ENCODE measurements at regions not wholly inside any gene's neighbourhood (a gene's known extent, or its start where the extent isn't known, plus 50 kb on each side); places are given as distances from the start of the nearest gene placed in this dataset.
"Not testable (repeated sequence)": the region's sequence is repeated elsewhere in the genome, so short reads cannot be mapped to it uniquely, and the experiment has no call there.

DNA sequence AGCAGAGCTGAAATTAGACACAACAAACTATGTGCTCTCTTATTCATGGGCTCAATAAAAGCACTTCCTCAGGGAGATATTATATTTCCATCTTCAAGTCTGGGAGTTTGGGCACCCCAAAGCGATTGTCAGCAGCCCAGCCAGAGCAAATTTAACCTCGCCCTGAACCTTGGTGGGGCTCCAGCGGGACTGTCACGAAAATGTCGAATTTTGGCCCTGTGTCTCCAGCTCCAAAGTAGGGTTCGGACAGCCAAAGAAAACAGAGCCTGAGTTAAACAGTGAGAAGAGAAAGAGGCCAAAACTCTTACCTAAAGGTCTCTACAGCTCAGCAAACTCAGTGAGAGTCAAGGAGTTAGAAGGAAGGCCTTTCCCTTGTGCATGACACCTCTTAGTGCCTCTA, 432.9 kb downstream of the SPATA31D1 start:
- H3K27me3 Mint-ChIP-seq (ENCODE audit: low read depth, poor library complexity), result no peaks in the 10 kb centered on the region
- H3K36me3 Mint-ChIP-seq (ENCODE audit: low read depth), result no peaks in the 10 kb centered on the region
- no peaks in the 10 kb centered on the region for H3K4me1 Mint-ChIP-seq
- TF ChIP-seq CTCF (IDR thresholded peaks at IDR 0.05), result no peak
- no peak for DNase-seq
- no peak overlapping the region for H3K4me3 Mint-ChIP-seq
- no peak overlapping the region for H3K27ac Mint-ChIP-seq
- H3K9me3 Mint-ChIP-seq, result peaks cover 14% of the 10 kb centered on the region

- H3K4me1 Mint-ChIP-seq, result no peaks in the 10 kb centered on the region
- H3K27ac Mint-ChIP-seq, result no peak overlapping the region
- no peaks in the 10 kb centered on the region for H3K27me3 Mint-ChIP-seq (ENCODE audit: low read depth, poor library complexity)
- H3K36me3 Mint-ChIP-seq (ENCODE audit: low read depth), result no peaks in the 10 kb centered on the region
- H3K9me3 Mint-ChIP-seq, result peaks cover 14% of the 10 kb centered on the region
- no peak for DNase-seq
- TF ChIP-seq CTCF (IDR thresholded peaks at IDR 0.05), result no peak
- no peak overlapping the region for H3K4me3 Mint-ChIP-seq
Measured at GRCh38 chr9:82423700-82424099, 435.1 kb downstream of the SPATA31D1 start.

GRCh38 chr9:82424599-82425120, 436.1 kb downstream of the SPATA31D1 start:
- Mint-ChIP-seq H3K9me3 (peaks cover 18% of the 10 kb centered on the region), H3K4me1 (no peaks in the 10 kb centered on the region), H3K27ac (no peak overlapping the region), H3K4me3 (no peak overlapping the region), H3K36me3 (ENCODE audit: low read depth) (no peaks in the 10 kb centered on the region), H3K27me3 (ENCODE audit: low read depth, poor library complexity) (no peaks in the 10 kb centered on the region)
- DNase-seq, result no peak
- no peak for TF ChIP-seq CTCF (IDR thresholded peaks at IDR 0.05)

DNA sequence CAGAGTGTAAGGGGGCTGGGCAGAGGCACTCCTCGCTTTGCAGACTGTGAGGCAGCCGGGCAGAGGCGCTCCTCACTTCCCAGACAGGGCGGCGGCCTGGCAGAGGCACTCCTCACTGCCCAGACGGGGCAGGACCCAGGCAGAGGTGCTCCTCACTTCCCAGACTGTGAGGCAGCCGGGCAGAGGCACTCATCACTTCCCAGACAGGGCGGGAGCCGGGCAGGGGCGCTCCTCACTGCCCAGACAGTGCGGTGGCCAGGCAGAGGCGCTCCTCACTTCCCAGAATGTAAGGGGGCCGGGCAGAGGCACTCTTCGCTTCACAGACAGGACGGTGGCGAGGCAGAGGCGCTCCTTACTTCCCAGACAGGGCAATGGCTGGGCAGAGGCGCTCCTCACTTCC, 442.5 kb downstream of the SPATA31D1 start:
- Mint-ChIP-seq H3K4me3 (no peak overlapping the region), H3K9me3 (peaks cover 48% of the 10 kb centered on the region), H3K36me3 (ENCODE audit: low read depth) (peaks cover 7% of the 10 kb centered on the region), H3K4me1 (no peaks in the 10 kb centered on the region), H3K27me3 (ENCODE audit: low read depth, poor library complexity) (no peaks in the 10 kb centered on the region), H3K27ac (no peak overlapping the region)
- no peak for TF ChIP-seq CTCF (IDR thresholded peaks at IDR 0.05)
- no peak for DNase-seq

DNA sequence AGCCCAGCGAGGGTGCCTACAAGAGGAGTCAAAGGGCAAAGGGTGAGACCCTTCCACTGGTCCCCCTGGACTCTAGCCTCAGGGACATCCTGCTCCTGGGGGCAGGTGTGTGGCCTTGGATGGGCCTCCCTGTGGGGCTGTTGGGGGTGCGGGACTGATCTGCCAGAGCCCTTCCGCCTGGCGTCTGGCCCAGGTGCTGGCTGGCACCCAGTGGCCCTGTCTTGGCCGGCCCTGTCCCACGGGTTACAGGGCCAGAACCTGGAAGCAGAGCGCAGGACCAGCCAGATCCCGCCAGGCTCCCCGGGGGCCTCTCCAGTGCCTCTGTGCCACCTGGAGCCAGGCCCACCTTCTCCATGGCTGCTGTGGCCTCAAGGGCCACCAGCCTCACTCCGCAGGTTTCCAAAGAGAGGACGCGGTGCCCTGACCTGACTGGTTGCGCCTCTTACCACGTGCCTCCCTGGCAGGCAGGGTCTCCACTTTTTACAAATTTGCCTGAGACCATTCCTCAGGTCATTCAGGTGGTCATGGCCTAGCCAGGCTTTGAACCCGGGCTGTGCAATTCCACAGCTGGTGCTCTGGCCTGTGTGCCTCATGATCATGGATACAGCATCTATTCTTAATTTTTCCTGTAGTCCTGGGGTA, 444.8 kb downstream of the SPATA31D1 start:
- not testable (repeated sequence) for H3K4me1 Mint-ChIP-seq; DNase-seq; H3K36me3 Mint-ChIP-seq (ENCODE audit: low read depth); H3K27me3 Mint-ChIP-seq (ENCODE audit: low read depth, poor library complexity); H3K27ac Mint-ChIP-seq; H3K4me3 Mint-ChIP-seq
- H3K9me3 Mint-ChIP-seq, result peaks cover 58% of the 10 kb centered on the region

- no peaks in the 10 kb centered on the region for H3K4me1 Mint-ChIP-seq
- TF ChIP-seq CTCF (IDR thresholded peaks at IDR 0.05), result no peak
- H3K4me3 Mint-ChIP-seq, result no peak overlapping the region
- peaks cover 66% of the 10 kb centered on the region for H3K9me3 Mint-ChIP-seq
- DNase-seq, result no peak
- H3K36me3 Mint-ChIP-seq (ENCODE audit: low read depth), result no peaks in the 10 kb centered on the region
- H3K27me3 Mint-ChIP-seq (ENCODE audit: low read depth, poor library complexity), result no peaks in the 10 kb centered on the region
- no peak overlapping the region for H3K27ac Mint-ChIP-seq
Measured at GRCh38 chr9:82436475-82436874, 447.9 kb downstream of the SPATA31D1 start.

DNA sequence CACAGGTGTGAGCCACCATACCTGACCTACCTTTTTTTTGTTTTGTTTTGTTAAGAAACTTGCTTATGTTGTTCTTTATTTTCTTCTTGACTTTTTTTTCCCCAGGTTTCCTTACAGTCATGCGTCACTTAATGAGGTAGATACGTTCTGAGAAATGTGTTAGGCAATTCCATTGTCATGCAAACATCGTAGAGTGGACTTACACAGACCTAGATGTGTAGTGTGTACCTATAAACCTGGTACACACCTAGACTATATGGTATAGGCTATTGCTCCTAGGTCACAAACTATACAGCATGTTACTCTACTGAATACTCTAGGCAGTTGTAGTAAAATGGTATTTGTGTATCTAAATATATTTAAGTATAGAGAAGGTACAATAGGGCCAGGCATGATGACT, 448.6 kb downstream of the SPATA31D1 start:
- not testable (repeated sequence) for H3K4me3 Mint-ChIP-seq, H3K27ac Mint-ChIP-seq

More for the DNA sequence above, 448.6 kb downstream of the SPATA31D1 start:
- not testable (repeated sequence) for H3K36me3 Mint-ChIP-seq (ENCODE audit: low read depth); H3K4me1 Mint-ChIP-seq; DNase-seq; H3K27me3 Mint-ChIP-seq (ENCODE audit: low read depth, poor library complexity)
- H3K9me3 Mint-ChIP-seq, result peaks cover 65% of the 10 kb centered on the region
